GF-D8 (cell line): ENCODE measurements at regions not wholly inside any gene's neighbourhood (a gene's known extent, or its start where the extent isn't known, plus 50 kb on each side); places are given as distances from the start of the nearest gene placed in this dataset.

ENCODE experiments used
- DNase-seq: peaks from one replicate; lab custom pipeline; 2025; lab: John Stamatoyannopoulos, UW

DNA sequence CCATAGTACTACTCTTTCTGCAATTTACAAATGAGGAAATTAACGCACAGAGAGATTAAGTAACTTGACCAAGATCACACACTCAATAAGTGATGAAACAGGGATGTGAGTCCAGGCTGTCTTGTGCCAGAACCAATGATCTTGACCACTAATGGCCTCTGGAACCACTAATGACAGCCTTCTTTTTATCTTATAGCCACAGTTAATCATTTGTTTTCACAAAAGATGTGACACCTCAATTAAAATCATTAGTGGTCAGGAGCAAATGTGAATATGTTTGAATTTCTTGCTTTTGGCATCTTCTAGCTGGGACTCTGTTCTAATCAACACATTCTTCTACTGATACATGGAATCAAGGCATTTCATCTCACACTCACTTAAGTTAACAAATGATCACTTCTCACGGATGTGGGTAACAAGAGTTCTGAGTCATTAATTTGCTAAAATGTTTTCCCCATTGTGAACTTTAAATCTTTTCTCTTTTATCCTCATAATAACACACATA is 102.7 kb upstream of the CD180 start:
- DNase-seq = no peak

DNA sequence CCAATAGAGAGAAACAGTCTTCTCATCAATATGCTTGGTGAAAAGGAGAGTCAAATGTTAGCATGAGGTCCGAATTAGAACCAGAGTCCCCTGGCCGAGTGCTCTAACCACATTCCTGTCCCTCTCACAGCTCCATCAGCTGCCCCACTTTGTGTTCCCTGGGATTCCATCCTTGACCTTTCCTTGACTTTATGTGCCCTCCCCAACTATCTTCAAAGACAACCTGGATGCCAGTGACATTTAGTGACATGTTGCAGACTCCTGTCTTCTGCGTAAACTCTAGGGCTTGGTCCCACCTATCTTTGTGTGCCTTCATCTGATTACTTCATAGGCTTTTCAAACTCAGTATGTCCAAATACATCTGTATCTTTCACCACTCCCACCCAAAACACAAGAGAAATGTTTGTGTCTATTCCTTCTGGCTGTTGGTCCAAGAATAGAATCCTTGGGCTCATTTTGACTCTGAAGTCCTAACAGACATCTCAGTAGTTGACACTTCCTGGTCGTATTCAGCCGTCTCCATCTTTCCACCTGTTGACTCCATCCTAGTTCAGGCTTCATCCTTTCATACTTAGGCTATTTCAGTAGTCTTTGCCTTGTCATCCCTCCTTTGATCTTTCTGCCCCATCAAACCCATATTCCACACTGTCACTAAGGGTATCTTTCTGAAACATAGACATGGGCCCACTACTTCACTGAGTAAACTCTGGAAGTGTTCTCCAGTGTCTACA is 101.4 kb upstream of the CD180 start:
- DNase-seq = no peak

DNA sequence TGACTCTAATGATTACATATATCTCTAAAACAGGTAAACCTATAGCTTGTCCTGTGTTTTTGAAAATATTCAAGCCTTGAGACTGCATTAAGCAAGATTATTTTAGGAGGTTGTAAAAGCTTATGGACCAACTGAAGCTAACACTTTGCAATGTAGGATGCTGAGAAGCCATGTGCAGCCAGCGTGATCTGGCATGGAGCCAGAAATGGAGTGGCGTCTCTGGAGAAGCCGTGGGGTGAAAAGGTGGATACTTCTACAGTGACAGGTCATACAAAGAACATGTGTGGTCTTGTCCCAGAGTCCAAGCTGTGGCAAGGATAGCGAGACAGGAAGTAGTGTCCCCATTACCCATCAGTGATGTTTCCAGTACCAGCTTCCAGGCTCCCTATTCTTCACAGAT is 100.8 kb upstream of the CD180 start:
- DNase-seq = no peak

DNA sequence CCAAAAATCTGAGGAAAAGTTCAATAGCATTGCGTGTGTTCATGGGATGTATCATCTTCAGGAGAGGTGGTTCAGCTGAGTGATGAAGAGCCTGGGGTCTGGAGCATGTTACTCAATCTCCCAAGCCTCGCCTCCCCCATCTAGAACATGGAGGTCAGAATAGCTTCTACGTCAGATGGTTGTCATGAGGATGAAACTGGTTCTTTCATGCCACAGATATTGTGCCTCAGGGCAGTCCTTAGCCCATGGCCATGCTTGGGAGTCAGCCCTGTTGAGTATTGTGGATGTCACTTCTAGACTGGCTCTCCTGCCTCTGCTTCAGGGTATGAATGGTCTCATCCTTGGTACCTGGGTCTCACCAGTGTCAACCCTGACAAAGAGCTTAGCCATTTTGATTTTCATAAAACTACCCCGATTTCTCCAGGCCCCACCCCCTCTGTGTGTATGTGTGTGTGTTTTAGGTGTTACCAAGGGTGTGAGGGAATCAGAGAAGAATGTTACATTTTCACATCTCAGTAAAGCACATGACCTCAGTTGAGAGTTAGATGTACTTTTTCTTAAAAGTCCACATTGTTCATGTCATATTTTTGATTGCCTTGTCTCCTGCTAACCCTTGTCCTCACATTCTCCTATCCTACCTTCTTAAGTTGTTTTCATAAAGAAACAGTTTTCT is 97.8 kb upstream of the CD180 start:
- no peak for DNase-seq

DNA sequence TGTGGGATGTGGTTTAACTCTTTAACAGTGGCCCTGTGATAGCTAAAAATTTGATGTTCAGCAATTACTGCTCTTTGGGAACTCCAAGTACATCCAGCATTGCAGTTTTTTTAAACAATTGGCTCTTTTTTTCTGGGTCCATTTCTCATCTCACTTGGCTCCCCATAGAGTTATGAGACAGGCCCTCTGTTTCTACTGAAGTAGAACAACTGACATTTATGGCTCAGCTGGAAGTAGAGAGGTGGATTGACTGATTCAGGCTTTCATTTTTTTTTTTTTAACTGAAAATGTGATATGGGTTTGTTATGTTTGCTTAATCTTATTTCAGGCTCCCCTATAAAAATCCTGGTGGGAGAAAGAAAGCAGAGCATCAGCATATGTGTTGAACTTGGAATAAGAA is 96.6 kb upstream of the CD180 start:
- DNase-seq = no peak

DNA sequence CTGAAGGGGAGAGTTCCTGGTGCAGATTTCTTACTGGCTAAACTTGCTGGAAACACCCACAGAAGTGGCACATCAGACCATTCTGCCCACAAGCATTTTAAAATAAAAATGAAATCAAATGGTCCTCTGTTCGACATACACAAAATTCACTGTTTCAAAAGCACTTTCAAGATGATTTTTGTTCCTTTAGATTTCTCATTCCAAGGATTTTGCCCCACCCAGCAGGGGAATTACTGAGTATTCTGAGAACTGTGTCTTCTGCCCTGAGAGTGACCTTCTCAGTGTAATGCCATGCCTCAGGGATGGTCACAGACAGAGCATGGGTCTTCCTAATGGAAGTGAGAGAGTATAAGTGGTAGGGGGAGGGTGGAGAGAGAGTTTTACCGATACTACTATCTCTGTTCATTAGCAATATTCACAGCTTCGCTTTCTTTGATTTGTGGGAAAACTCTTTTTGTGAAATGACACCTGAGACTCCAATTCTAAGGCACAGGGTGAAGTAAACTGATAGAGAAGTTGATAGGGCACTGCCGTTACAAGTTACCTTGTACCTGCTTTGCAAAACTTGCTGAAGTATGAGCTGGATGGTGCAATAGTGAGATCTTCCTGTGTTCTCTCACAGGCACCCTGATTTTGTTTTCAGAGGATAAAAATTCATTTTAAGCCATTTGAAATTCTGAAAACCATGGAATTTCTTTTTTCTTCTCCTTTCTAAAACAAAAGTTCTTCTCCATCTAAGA is 95.8 kb upstream of the CD180 start:
- no peak for DNase-seq

DNA sequence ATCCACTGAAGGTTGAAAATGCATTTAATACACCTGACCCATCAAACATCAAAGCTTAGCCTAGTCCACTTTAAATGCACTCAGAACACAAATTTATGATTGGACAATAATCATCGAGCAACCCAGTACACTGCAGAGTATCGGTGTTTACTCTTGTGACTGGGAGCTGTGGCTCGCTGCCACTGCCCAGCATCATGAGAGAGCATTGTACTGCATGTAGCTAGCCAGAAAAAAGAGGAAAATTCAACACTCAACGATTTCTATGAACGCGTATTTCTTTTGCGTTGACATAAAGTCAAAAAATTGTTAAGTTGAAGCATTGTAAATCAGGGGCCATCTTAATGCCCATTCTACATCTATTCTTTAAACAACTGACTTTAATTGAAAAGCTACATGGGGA is 95.1 kb upstream of the CD180 start:
- no peak for DNase-seq

DNA sequence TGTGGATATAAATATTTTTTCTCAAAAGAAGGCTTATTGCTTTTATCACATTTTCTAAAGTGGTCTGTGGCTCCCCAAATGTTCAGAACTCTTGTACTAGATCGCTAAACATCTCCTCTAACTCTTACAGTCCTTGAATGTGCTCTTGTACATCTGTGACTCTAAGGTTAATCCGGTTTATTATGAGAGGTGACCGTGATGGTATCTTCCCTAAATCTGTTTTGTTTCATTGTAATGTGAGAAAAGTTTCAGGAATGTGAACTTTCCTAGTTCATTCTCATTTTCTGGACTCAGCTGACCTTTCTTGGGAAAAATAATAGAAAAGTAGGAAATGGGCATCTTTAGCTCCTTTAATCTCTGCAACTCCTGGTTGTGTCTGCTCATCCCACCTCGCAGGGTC is 94.5 kb upstream of the CD180 start:
- no peak for DNase-seq

DNA sequence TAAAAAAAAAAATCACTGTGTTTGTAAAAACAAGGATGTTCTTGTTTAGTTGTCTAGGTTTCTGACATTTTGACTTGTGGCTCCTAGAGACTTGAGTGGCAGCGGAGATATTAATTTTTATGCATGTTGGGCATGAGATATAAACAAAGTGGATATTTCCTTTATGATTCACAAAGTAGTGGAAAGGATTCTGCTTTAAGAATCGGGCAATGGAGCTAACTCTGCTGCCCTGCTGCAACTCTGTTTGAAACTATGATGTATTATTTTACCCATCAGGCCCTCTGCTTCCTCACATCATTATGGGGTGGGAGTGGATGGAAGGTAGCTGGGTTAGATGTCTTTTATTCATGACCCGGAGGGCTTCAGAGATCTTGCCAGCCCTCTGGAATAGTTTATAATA is 94.1 kb upstream of the CD180 start:
- no peak for DNase-seq

DNA sequence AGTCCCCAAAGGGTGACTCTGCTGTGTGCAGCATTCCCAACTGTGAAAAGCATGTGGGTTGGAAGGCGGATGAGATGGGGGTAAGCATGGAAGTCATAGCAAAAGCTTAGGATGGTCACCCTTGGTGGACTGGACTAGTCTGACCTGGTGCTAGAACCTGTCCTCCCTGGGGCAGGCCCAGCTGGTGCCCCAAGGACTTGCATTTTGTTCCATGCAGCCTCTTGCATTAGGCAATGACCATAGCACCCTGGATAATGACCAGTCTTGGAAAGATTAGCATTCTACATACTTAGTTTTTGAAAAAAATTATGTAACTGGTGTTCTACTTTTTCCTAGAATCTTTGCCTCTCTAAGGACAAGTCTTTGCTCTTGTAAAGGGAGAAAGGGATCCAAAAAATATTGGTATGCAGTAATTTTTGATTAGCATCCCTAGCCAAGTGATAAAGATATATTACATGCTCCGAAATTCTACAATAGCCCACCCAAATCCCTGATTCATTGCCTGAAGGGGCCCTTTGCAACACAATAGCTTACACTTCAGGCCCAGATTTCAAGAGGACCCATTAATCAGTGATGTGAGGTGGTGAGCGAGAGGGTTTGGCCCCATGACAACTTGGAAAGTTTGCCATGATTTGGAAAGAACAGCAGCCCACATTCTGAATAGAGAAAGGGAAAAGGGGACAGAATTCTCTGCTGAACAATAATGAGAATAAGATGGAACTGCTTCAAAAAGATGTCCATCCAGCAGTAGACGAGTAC is 93.3 kb upstream of the CD180 start:
- DNase-seq = no peak

DNA sequence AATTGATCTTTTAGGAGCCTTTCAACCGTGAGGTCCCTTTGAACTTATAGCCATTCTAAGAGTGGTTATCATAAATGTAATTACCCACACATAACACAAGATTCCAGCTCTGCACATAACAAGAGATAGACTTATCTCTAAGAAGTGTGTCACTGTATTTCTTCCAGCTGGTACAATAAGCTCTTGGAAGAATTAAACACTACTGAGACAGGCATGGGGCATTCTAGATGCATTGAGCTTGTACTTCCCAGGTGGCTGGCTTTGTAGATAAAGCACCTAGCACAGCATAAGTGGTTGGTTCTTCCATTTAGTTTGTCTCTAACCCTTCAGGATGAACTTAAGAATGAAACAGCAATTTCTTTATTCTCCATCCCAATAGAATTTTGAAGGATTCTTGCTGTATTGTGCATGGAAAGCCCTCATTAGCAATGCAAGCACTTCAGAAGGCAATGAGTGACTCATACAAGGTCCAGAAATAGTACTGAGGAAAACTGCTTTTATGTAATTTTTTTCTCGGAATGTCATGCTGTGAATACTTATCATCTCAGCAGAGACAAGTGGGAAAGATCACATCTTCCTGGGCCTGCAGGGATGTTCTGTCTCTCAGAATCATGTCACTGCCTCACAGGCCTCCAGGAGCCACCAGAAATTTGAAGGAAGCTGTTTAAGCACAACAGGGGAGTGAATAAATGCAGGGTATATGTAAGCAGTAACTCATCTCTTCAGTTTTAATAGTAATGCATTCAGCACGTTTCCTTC is 91.1 kb upstream of the CD180 start:
- DNase-seq = no peak

DNA sequence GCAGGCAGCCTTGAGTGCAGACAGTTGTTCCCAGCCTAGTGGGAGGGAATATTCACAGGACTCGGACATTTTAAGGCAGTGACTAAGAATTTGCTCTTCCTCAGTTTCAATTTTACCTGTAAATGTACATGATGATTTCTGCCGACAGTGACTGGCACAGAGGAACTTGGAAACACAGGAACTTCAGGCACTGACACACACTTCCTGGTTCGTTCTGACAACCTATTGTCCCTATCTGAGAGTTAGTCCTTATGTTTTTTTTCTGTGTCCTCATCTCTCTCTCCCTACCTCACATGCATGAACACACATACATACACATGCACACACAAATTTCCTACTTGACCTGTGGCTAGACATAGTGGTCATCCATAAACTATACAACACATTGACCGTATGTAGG is 89.4 kb upstream of the CD180 start:
- DNase-seq = no peak

DNA sequence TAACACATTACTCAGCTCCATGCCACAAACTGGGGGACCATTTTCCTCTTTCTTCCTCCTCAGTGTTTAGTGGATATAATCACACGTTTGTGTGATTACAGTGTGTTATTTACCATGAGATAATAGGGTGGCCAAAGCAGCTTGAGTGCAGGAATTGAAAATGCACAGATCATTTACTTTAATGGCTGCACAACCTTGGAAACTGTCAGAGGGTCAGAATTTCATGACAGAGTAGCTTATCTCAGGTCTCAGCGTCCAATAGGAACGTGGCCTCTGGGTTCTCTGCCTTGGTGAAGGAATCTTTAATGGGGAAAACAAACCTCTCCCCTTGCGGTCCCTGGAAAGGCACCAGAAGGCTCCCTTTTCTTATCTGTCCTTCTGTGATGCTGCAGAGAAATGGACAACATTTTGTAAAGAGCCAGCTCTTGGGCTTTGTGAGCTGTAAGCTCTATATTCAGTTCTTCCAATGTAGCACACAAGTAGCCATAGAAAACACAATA is 87.4 kb upstream of the CD180 start:
- no peak for DNase-seq

DNA sequence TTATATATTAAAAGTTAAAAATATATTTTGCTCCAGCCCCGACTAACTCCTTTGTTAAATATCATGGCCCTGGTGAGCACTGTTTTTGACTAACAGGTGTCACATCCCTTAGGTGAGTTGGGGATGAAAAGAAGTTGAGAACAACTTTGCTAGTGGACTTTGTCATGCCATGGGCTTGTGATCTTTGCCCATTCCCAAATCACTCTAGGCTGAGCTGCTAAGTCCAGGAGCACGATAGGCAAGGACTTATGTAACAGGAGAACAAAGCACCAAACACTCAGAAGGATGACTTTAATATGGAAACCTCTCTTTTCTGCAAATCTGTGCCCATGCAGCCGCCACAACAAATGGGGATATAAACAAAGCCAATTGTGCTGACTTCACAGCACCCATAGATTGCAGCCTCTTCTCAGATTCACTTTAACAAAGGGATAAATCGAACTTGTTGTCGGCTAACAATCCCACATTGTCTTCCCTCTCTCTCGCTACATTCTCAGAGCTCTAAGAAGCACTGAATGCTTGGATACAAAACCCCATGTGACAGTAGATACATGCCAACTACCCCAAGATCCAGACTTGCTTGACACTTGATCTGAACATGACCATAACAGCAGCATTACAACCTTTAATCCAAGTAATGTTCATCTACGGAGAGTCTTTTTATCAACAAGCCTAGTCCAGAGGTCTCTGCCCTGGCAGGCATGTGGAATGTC is 86.8 kb upstream of the CD180 start:
- no peak for DNase-seq

DNA sequence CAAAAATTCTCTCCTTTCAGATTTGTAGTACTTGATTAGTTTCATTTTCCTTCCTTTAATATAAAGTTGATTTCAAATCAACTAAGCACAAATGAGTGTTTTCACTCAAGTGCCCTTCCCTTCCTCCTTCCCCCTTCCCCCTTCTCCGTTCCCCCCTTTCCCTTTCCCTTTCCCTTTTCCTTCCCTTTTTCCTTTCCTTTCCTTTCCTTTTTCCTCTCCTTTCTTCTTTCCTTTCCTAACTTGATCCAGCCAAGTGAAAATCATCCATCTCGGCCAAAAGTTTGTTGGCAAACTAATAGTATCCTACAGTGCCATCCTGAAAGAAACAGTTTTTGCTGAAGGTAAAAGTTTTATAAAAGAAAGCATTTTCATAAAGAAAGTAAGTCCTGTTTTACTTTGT is 85.3 kb upstream of the CD180 start:
- DNase-seq = no peak

DNA sequence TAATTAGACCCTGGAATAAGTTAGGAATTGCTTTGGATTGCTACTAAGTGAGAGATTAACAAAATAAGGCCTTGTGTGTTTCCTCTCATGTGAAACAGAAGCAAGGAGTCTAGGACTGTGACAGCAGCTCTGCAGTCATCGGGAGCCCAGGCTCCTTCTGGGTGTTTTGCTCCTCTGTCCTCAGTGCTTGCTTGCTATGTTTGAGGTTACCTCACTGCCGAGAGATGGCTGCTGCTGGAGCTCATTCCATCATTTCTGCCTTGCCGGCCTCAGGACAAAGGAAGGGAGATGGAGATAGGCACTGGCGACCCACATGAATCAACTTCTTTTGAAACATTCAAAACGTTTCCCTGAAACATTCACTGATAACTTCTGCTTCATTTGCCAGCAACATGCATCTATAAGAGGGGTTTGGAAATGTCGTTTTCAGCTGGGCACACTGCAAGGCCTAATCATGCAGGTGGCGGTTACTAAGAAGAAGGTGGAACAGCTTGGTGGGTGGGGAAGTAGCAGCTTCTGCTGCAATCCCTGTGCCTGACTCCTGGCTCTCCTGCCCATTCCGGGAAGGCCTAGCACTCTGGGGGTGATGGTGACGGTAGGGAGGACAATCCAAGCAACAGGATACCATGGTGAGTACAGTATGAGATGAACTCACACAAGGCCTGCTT is 77.2 kb upstream of the CD180 start:
- DNase-seq = no peak

DNA sequence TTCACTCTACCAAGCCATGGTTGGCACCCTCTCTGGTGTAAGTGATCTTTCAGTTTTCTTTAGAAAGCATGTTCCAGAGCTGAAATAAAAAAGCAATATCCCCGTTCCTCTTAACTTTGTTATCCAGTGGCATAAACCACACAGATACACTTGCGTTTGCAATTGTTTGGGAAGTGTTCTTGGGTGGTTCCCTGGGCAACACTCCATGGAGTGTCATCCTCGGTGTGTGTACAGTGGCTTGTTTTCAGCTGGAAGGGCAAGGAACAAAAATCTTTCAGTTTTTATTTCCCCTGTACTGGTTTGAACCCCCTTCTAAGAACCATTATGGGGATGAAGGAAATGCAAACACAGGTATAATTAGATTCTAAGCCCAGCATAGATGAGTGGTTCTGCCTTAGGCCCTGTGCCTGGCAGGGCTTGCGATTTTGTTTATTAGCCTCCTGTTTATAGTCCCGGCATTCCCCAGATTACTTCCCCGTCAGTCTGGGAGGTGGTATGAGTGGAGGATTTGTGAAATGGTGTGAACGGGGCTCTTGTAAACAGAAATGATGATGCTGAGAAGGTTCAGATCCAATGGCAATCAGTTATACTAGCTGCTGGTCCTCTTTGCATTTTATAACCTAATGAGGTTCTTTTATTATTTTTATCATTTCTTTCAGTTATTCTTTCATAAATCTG is 76.0 kb upstream of the CD180 start:
- no peak for DNase-seq

DNA sequence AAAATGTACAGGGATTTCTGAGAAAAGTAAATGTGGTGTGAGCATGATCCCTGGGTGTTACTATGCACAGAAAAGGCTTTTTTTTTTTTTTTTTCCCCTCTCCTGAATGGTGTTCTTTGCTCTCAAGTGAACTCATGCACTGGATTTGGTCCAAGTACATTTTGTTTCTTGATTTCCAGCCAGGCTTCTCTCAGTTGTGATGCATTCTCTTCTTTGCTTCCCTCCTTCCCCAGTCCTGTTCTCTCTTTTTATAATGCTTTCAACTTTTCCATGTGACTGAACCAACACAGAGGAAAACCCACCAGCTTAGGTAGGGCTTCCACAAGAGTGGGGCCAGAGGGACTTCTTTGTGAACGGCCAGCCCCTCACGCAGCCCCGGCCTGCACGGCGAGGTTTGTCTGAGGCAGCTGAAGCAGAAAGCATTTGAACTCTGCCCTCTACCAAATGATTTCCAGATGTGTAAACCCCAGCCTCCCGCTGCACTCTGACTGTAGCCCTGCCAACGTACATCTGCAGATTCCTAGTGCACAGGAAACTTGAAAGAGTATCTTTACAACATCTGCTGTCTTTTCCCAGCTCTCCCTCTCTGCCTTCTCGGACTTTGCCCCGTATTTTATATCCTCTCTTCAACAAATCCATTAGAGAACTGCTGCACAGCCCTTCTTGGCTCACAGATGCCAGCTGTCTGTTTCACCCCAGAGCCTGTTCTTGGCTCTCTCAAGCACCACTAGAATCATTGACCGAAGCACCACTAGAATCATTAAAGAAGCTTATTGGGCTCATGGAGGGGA is 71.8 kb upstream of the CD180 start:
- DNase-seq = no peak
